GM12878 (cell line): ENCODE measurements at regions not wholly inside any gene's neighbourhood (a gene's known extent, or its start where the extent isn't known, plus 50 kb on each side); places are given as distances from the start of the nearest gene placed in this dataset.

ENCODE experiments used
- ATAC-seq: fragments of 200-7000 bp; cut with Tn5 transposase; 3 replicates; pipeline ENCODE4 v1.9.1; 2020; ENCODE audit warnings: mild to moderate bottlenecking, moderate library complexity
- BruUV-seq: library from RNA; stranded (reverse); fragments of 400-500 nt; replicated peaks from 2 replicates; lab custom pipeline; 2021; lab: Mats Ljungman, UMichigan
- CTCF ChIA-PET: fragments of 300-600 bp; sonication (Branson Sonifier 250); formaldehyde crosslinking; extraction: SDS; loops from one replicate; lab custom pipeline; 2021; ENCODE audit warnings: inconsistent platforms; lab: Yijun Ruan, JAX
- POLR2A ChIA-PET: fragments of 350-600 bp; formaldehyde crosslinking; extraction: SDS; loops from one replicate; lab custom pipeline; 2021; ENCODE audit warnings: inconsistent platforms; lab: Charles Lee
- RAD21 ChIA-PET: fragments of 300-600 bp; sonication (Branson Sonifier 250); formaldehyde crosslinking; loops from one replicate; lab custom pipeline; 2023; ENCODE audit warnings: antibody characterized with exemption; ENCODE audit not compliant: unreplicated experiment; lab: Charles Lee
- SMC1A ChIA-PET: fragments of 300-600 bp; sonication (Branson Sonifier 250); formaldehyde crosslinking; loops from one replicate; lab custom pipeline; 2023; ENCODE audit not compliant: unreplicated experiment, uncharacterized antibody; lab: Charles Lee
- DNase-seq: peaks from one replicate; pipeline ENCODE4 v3.0.0-alpha.2; 2011; ENCODE audit warnings: low read depth, low spot score
- FAIRE-seq: peaks from 3 replicates; lab custom pipeline; 2011; peaks lifted over from hg19 to GRCh38; lab: Jason Lieb, UNC
- H2AFZ ChIP-seq: 2 replicates; pipeline ENCODE4 v1.6.0; 2011; ENCODE audit warnings: low read depth, low read length, control low read depth; ENCODE audit not compliant: control insufficient read depth
- H3K27ac ChIP-seq: 2 replicates; pipeline ENCODE4 v1.5.1; 2011; ENCODE audit warnings: control low read depth; ENCODE audit not compliant: control insufficient read depth, insufficient read depth
- H3K27me3 ChIP-seq, 2 experiments: replicated peaks in 1 of 2; 2 replicates each; pipeline versions ENCODE4 v1.6.0 to v1.6.1; 2011; ENCODE audit warnings: low read length in 1 of 2; ENCODE audit not compliant: control insufficient read depth in 2 of 2, insufficient read depth in 2 of 2
- H3K36me3 ChIP-seq, 2 experiments: 2 replicates each; pipeline ENCODE4 v1.5.1; 2011; ENCODE audit warnings: low read length in 1 of 2; ENCODE audit not compliant: control insufficient read depth in 2 of 2, insufficient read depth in 2 of 2
- H3K4me1 ChIP-seq: 2 replicates; pipeline ENCODE4 v1.6.1; 2011; ENCODE audit warnings: mild to moderate bottlenecking, low read length, moderate library complexity, mixed read lengths; ENCODE audit not compliant: control insufficient read depth, insufficient read depth
- H3K4me2 ChIP-seq: 2 replicates; pipeline ENCODE4 v1.6.0; 2011; ENCODE audit warnings: control low read depth; ENCODE audit not compliant: control insufficient read depth, insufficient read depth
- H3K4me3 ChIP-seq: fragments of 200-600 bp; sonication (generic); 2 replicates; pipeline ENCODE4 v1.5.1; 2016
- H3K79me2 ChIP-seq: 2 replicates; pipeline ENCODE4 v1.6.0; 2011; ENCODE audit warnings: low read length; ENCODE audit not compliant: control insufficient read depth, insufficient read depth
- H3K9ac ChIP-seq: 2 replicates; pipeline ENCODE4 v1.8.0; 2011; ENCODE audit warnings: low read length, control low read depth, mixed read lengths; ENCODE audit not compliant: control insufficient read depth, insufficient read depth
- H3K9me3 ChIP-seq: replicated peaks from 3 replicates; pipeline ENCODE4 v1.5.1; 2011; ENCODE audit warnings: mild to moderate bottlenecking, low read length; ENCODE audit not compliant: control insufficient read depth, insufficient read depth
- H4K20me1 ChIP-seq: 2 replicates; pipeline ENCODE4 v1.6.0; 2011; ENCODE audit not compliant: control insufficient read depth, insufficient read depth
- ATF3 ChIP-seq: IDR thresholded peaks from 2 replicates; pipeline ENCODE4 v1.6.1; 2011; ENCODE audit warnings: low read depth, mild to moderate bottlenecking, low read length, moderate library complexity, borderline replicate concordance; ENCODE audit errors: extremely low read depth
- EGR1 ChIP-seq, 2 experiments: IDR thresholded peaks; 1 replicate in 1 of 2; 2 replicates in 1 of 2; pipeline ENCODE4 v1.6.1; 2011 to 2012; ENCODE audit warnings: low read depth in 2 of 2, low read length in 2 of 2, borderline replicate concordance in 1 of 2, mild to moderate bottlenecking in 1 of 2, moderate library complexity in 1 of 2
- NFIC ChIP-seq: IDR thresholded peaks from 2 replicates; pipeline ENCODE4 v1.6.1; 2012; ENCODE audit warnings: low read depth, mild to moderate bottlenecking, inconsistent platforms, low read length, moderate library complexity
- RCOR1 ChIP-seq: conservative IDR thresholded peaks from 2 replicates; pipeline ENCODE4 v1.6.1; 2012; ENCODE audit warnings: low read depth, low read length, improper control_type of control experiment
- RELA ChIP-seq: fragments of 450-650 bp; IDR thresholded peaks from 2 replicates; pipeline ENCODE4 v1.8.0; 2014; ENCODE audit warnings: borderline replicate concordance; ENCODE audit not compliant: partially characterized antibody
- SP1 ChIP-seq: IDR thresholded peaks from one replicate; pipeline ENCODE4 v1.6.1; 2011; ENCODE audit warnings: low read depth, low read length
- WRNIP1 ChIP-seq: IDR thresholded peaks from 2 replicates; pipeline ENCODE4 v1.6.1; 2011; ENCODE audit warnings: low read depth, low read length, improper control_type of control experiment, borderline replicate concordance
- ZNF384 ChIP-seq: IDR thresholded peaks from 2 replicates; pipeline ENCODE4 v1.6.1; 2012; ENCODE audit warnings: low read depth, mild to moderate bottlenecking, low read length, improper control_type of control experiment, borderline replicate concordance
- in situ Hi-C: fragments of 300-500 bp; cut with MboI; formaldehyde crosslinking; loops from 9 replicates; pipeline ENCODE4 v1.14.3; 2018; ENCODE audit warnings: mixed read lengths
- intact Hi-C: fragments of 100-400 bp; cut with micrococcal nuclease; formaldehyde crosslinking; loops from one replicate; pipeline ENCODE4 v1.14.2; 2022; ENCODE audit not compliant: unreplicated experiment
- TF ChIP-seq, protein P1 (sequence below): fragments of 450-650 bp; IDR thresholded peaks from 2 replicates; pipeline ENCODE4 v1.6.1; 2017; ENCODE audit warnings: antibody characterized with exemption, mild to moderate bottlenecking, moderate library complexity

DNA sequence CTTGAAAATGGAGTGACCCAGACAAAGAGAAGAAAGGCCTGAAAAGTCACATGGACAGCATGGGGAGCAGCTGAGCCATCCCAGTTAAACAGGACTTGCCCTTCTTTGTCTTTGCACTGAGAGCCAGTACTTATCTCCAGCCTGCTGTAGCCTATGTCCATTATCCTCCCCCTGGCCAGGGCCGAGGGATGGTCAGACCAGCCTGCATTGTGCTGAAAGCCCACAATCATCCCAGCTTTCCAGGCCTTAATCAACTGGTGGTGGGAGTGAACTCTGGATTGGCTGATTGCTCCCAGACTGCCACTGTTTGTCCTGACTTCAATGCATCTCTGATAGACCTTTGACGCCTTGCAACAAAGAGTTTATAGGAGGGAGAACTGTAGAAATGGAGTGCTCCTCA, 453.1 kb downstream of the EPHA5 start (continued):
- TF ChIP-seq ATF3 (no peak), RELA (no peak), ZNF384 (no peak), SP1 (no peak)

DNA sequence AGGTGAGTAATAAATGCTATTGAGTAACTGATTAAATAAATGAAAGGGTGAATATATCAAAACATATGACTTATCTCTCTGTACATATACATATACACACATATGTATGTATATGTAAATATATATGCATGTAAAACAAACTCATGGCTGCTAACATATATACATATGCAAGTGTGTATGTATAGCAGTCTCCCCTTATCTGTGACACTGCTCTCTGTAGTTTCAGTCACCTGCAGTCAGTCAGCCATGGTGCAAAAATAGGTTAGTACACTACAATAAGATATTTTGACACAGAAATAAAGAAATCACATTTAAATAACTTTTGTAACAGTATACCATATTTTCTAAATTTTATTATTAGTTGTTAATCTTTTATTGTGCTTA, 467.4 kb downstream of the EPHA5 start:
- POLR2A ChIA-PET = no interaction called here
- no peaks in the 10 kb centered on the region for H3K27me3 ChIP-seq
- no peaks in the 10 kb centered on the region for H4K20me1 ChIP-seq
- no peak for FAIRE-seq
- TF ChIP-seq NFIC = no peak
- no peak for TF ChIP-seq RCOR1
- TF ChIP-seq, protein P1, sequence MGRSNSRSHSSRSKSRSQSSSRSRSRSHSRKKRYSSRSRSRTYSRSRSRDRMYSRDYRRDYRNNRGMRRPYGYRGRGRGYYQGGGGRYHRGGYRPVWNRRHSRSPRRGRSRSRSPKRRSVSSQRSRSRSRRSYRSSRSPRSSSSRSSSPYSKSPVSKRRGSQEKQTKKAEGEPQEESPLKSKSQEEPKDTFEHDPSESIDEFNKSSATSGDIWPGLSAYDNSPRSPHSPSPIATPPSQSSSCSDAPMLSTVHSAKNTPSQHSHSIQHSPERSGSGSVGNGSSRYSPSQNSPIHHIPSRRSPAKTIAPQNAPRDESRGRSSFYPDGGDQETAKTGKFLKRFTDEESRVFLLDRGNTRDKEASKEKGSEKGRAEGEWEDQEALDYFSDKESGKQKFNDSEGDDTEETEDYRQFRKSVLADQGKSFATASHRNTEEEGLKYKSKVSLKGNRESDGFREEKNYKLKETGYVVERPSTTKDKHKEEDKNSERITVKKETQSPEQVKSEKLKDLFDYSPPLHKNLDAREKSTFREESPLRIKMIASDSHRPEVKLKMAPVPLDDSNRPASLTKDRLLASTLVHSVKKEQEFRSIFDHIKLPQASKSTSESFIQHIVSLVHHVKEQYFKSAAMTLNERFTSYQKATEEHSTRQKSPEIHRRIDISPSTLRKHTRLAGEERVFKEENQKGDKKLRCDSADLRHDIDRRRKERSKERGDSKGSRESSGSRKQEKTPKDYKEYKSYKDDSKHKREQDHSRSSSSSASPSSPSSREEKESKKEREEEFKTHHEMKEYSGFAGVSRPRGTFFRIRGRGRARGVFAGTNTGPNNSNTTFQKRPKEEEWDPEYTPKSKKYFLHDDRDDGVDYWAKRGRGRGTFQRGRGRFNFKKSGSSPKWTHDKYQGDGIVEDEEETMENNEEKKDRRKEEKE = no peak
- TF ChIP-seq EGR1 (IDR thresholded peaks at IDR 0.05; ENCODE audit: borderline replicate concordance in 1 of 2, low read depth in 2 of 2, low read length in 2 of 2) = no peak
- no peak for TF ChIP-seq WRNIP1
- TF ChIP-seq, all 136 proteins: peak for 0
- ChIA-PET RAD21 (no interaction called here), SMC1A (no interaction called here), CTCF (no interaction called here)
- H3K9me3 ChIP-seq = no peaks in the 10 kb centered on the region
- no peak for ATAC-seq
- in situ Hi-C loops (no loop called here), intact Hi-C loops (no loop called here)
- DNase-seq = no peak
- no peaks in the 10 kb centered on the region for H3K4me1 ChIP-seq
- H3K79me2 ChIP-seq = no peaks in the 10 kb centered on the region
- H3K36me3 ChIP-seq = no peaks in the 10 kb centered on the region
- no peak overlapping the region for H3K4me2 ChIP-seq
- no peak overlapping the region for H3K4me3 ChIP-seq
- H2AFZ ChIP-seq = no peak overlapping the region
- H3K9ac ChIP-seq = no peak overlapping the region
- BruUV-seq = no TSS peak
- no peak overlapping the region for H3K27ac ChIP-seq
